GM12865 (cell line): ENCODE measurements at regions not wholly inside any gene's neighbourhood (a gene's known extent, or its start where the extent isn't known, plus 50 kb on each side); places are given as distances from the start of the nearest gene placed in this dataset.

Experiments used
- DNase-seq: peaks from one replicate; pipeline ENCODE4 v3.0.0; 2010; ENCODE audit warnings: low read depth
- H3K4me3 ChIP-seq: 2 replicates; pipeline ENCODE4 v1.5.1; 2011; ENCODE audit warnings: mild to moderate bottlenecking, low read depth, low read length, control low read depth
- CTCF ChIP-seq: IDR thresholded peaks from 2 replicates; pipeline ENCODE4 v1.5.1; 2011; ENCODE audit warnings: low read length, control low read depth, low read depth, inconsistent platforms; ENCODE audit not compliant: insufficient read depth; ENCODE audit errors: missing control alignments

- DNase-seq, result no peak
- no peak overlapping the region for H3K4me3 ChIP-seq
- TF ChIP-seq CTCF, result no peak
Measured at GRCh38 chr4:122555216-122555615, 65.7 kb downstream of the IL21 start.

GRCh38 chr4:122553432-122553831, 67.4 kb downstream of the IL21 start:
- no peak for TF ChIP-seq CTCF
- H3K4me3 ChIP-seq, result no peak overlapping the region
- no peak for DNase-seq

- no peak for TF ChIP-seq CTCF
- H3K4me3 ChIP-seq, result no peak overlapping the region
- no peak for DNase-seq
Measured at GRCh38 chr4:122552898-122553297, 68.0 kb downstream of the IL21 start.

- no peak overlapping the region for H3K4me3 ChIP-seq
- DNase-seq, result no peak
- TF ChIP-seq CTCF, result no peak
Measured at GRCh38 chr4:122548886-122549630, 71.8 kb downstream of the IL21 start.

GRCh38 chr4:122548452-122548851, 72.4 kb downstream of the IL21 start:
- no peak overlapping the region for H3K4me3 ChIP-seq
- TF ChIP-seq CTCF, result no peak
- no peak for DNase-seq

- DNase-seq, result peak; percentile 85
- no peak for TF ChIP-seq CTCF
- no peak overlapping the region for H3K4me3 ChIP-seq
Measured at GRCh38 chr4:122542411-122543236, 78.2 kb downstream of the IL21 start.

GRCh38 chr4:122541996-122542395, 78.9 kb downstream of the IL21 start:
- DNase-seq, result no peak
- no peak overlapping the region for H3K4me3 ChIP-seq
- TF ChIP-seq CTCF, result no peak
